Breast epithelium (tissue), 4 donors: ENCODE measurements at regions not wholly inside any gene's neighbourhood (a gene's known extent, or its start where the extent isn't known, plus 50 kb on each side); places are given as distances from the start of the nearest gene placed in this dataset.

Experiments used
- DNase-seq, 2 donors: peaks; one replicate each; pipeline ENCODE4 v3.0.0-alpha.2; 2019; ENCODE audit warnings: low spot score in 2 of 2
- H3K27ac ChIP-seq, 2 donors: fragments of 200-600 bp; sonication (generic) in 1 of 2; one replicate each; pipeline ENCODE4 v1.5.1; 2016 to 2019; ENCODE audit warnings: mild to moderate bottlenecking in 1 of 2
- H3K27me3 ChIP-seq, 2 donors: fragments of 200-600 bp; sonication (generic) in 1 of 2; one replicate each; pipeline versions ENCODE4 v1.5.1 to v1.6.0; 2017 to 2019; ENCODE audit warnings: control low read depth in 1 of 2, mild to moderate bottlenecking in 1 of 2
- H3K36me3 ChIP-seq: fragments of 200-600 bp; one replicate; pipeline ENCODE4 v1.5.1; 2019
- H3K4me1 ChIP-seq, 2 donors: fragments of 200-600 bp; sonication (generic); one replicate each; pipeline ENCODE4 v1.5.1; 2016 to 2019; ENCODE audit warnings: control low read depth in 1 of 2
- H3K4me3 ChIP-seq, 3 donors: fragments of 200-600 bp; sonication (generic); 1 replicate in 2 of 3; 2 replicates in 1 of 3; pipeline ENCODE4 v1.5.1; 2016 to 2019; ENCODE audit warnings: mild to moderate bottlenecking in 3 of 3, moderate library complexity in 2 of 3
- H3K9me3 ChIP-seq, 2 donors: fragments of 200-600 bp; sonication (generic) in 1 of 2; one replicate each; pipeline ENCODE4 v1.5.1; 2016 to 2019; ENCODE audit warnings: control low read depth in 1 of 2
- CTCF ChIP-seq, 3 donors: fragments of 450-650 bp; IDR thresholded peaks; one replicate each; pipeline ENCODE4 v1.5.1; 2016 to 2017; ENCODE audit warnings: antibody characterized with exemption in 3 of 3, mild to moderate bottlenecking in 3 of 3, moderate library complexity in 3 of 3
- POLR2A ChIP-seq: fragments of 450-650 bp; IDR thresholded peaks from one replicate; pipeline ENCODE4 v1.6.1; 2016; ENCODE audit warnings: antibody characterized with exemption, mild to moderate bottlenecking, moderate library complexity
- POLR2AphosphoS5 ChIP-seq, 3 donors: sonication (generic); formaldehyde crosslinking; IDR thresholded peaks; one replicate each; pipeline ENCODE4 v1.6.1; 2017; ENCODE audit warnings: antibody characterized with exemption in 3 of 3
- intact Hi-C: fragments of 100-400 bp; cut with DNase I; formaldehyde crosslinking; loops from one replicate; pipeline ENCODE4 v1.15.1; 2023; ENCODE audit warnings: low total_unique reads

- Histone ChIP-seq H3K4me1 (no peaks in the 10 kb centered on the region), H3K4me3 (no peak overlapping the region), H3K27me3 (peaks cover 0 to 37% of the 10 kb centered on the region in 2 donors), H3K27ac (no peak overlapping the region), H3K36me3 (no peaks in the 10 kb centered on the region), H3K9me3 (no peaks in the 10 kb centered on the region)
- DNase-seq: peak in 1 of 2 donors; percentile 19
- TF ChIP-seq POLR2AphosphoS5 (IDR thresholded peaks at IDR 0.05): no peak
- TF ChIP-seq CTCF (IDR thresholded peaks at IDR 0.05): no peak
- no peak for TF ChIP-seq POLR2A
- intact Hi-C loops: no loop called here
Observed at GRCh38 chr22:47552541-47553205, 790.2 kb downstream of the TBC1D22A start.

GRCh38 chr22:47552024-47552423, 789.6 kb downstream of the TBC1D22A start:
- peaks cover 0 to 37% of the 10 kb centered on the region in 2 donors for H3K27me3 ChIP-seq
- intact Hi-C loops: no loop called here
- H3K4me3 ChIP-seq: no peak overlapping the region
- TF ChIP-seq POLR2AphosphoS5 (IDR thresholded peaks at IDR 0.05): no peak
- no peak for TF ChIP-seq POLR2A
- TF ChIP-seq CTCF (IDR thresholded peaks at IDR 0.05): no peak
- H3K9me3 ChIP-seq: no peaks in the 10 kb centered on the region
- no peaks in the 10 kb centered on the region for H3K4me1 ChIP-seq
- no peaks in the 10 kb centered on the region for H3K36me3 ChIP-seq
- peak in 1 of 2 donors; percentile 7 for DNase-seq
- H3K27ac ChIP-seq: no peak overlapping the region

- intact Hi-C loops: no loop called here
- Histone ChIP-seq H3K4me3 (no peak overlapping the region), H3K36me3 (no peaks in the 10 kb centered on the region), H3K4me1 (no peaks in the 10 kb centered on the region), H3K9me3 (no peaks in the 10 kb centered on the region), H3K27ac (no peak overlapping the region), H3K27me3 (peaks cover 0 to 37% of the 10 kb centered on the region in 2 donors)
- DNase-seq: peak in 1 of 2 donors; percentile 10
- TF ChIP-seq POLR2AphosphoS5 (IDR thresholded peaks at IDR 0.05) (no peak), CTCF (IDR thresholded peaks at IDR 0.05) (no peak), POLR2A (no peak)
Observed at GRCh38 chr22:47551431-47551775, 789.0 kb downstream of the TBC1D22A start.

- no peaks in the 10 kb centered on the region for H3K36me3 ChIP-seq
- H3K9me3 ChIP-seq: no peaks in the 10 kb centered on the region
- TF ChIP-seq POLR2AphosphoS5 (IDR thresholded peaks at IDR 0.05) (no peak), POLR2A (no peak), CTCF (IDR thresholded peaks at IDR 0.05) (no peak)
- no peaks in the 10 kb centered on the region for H3K4me1 ChIP-seq
- H3K4me3 ChIP-seq: no peak overlapping the region
- intact Hi-C loops: no loop called here
- DNase-seq: peak in 1 of 2 donors; percentile 31
- peaks cover 0 to 37% of the 10 kb centered on the region in 2 donors for H3K27me3 ChIP-seq
- no peak overlapping the region for H3K27ac ChIP-seq
Observed at GRCh38 chr22:47550524-47551430, 788.3 kb downstream of the TBC1D22A start.
